HT-29 (cell line): ENCODE measurements at regions not wholly inside any gene's neighbourhood (a gene's known extent, or its start where the extent isn't known, plus 50 kb on each side); places are given as distances from the start of the nearest gene placed in this dataset.

Experiments used
- DNase-seq: peaks from one replicate; pipeline ENCODE4 v3.0.0-alpha.2; 2015; ENCODE audit warnings: low spot score

- DNase-seq: no peak
Observed at GRCh38 chr15:46526726-46527110, 891.9 kb downstream of the SQOR start.

GRCh38 chr15:46543626-46544025, 908.8 kb downstream of the SQOR start:
- DNase-seq: no peak

GRCh38 chr15:46548989-46549388, 914.2 kb downstream of the SQOR start:
- no peak for DNase-seq

GRCh38 chr15:46552316-46552715, 917.5 kb downstream of the SQOR start:
- DNase-seq: no peak

GRCh38 chr15:46555547-46555946, 920.7 kb downstream of the SQOR start:
- DNase-seq: no peak

- no peak for DNase-seq
Observed at GRCh38 chr15:46556010-46556409, 921.2 kb downstream of the SQOR start.

- no peak for DNase-seq
Observed at GRCh38 chr15:46556559-46557379, 921.9 kb downstream of the SQOR start.

- DNase-seq: no peak
Observed at GRCh38 chr15:46567968-46568367, 933.1 kb downstream of the SQOR start.

GRCh38 chr15:46569781-46570180, 935.0 kb downstream of the SQOR start:
- no peak for DNase-seq

GRCh38 chr15:46576646-46577395, 942.0 kb downstream of the SQOR start:
- no peak for DNase-seq

- DNase-seq: no peak
Observed at GRCh38 chr15:46577767-46578166, 942.9 kb downstream of the SQOR start.

GRCh38 chr15:46580487-46580886, 945.7 kb downstream of the SQOR start:
- no peak for DNase-seq

GRCh38 chr15:46580924-46581323, 946.1 kb downstream of the SQOR start:
- DNase-seq: no peak

GRCh38 chr15:46589088-46589487, 954.3 kb downstream of the SQOR start:
- no peak for DNase-seq

- DNase-seq: no peak
Observed at GRCh38 chr15:46591462-46591861, 956.6 kb downstream of the SQOR start.

- DNase-seq: no peak
Observed at GRCh38 chr15:46595016-46595415, 960.2 kb downstream of the SQOR start.

- DNase-seq: no peak
Observed at GRCh38 chr15:46607077-46607476, 972.2 kb downstream of the SQOR start.

- no peak for DNase-seq
Observed at GRCh38 chr15:46616033-46616432, 981.2 kb downstream of the SQOR start.

- no peak for DNase-seq
Observed at GRCh38 chr15:46617507-46617906, 982.7 kb downstream of the SQOR start.

GRCh38 chr15:46618984-46619383, 984.2 kb downstream of the SQOR start:
- no peak for DNase-seq

- no peak for DNase-seq
Observed at GRCh38 chr15:46620392-46621013, 985.7 kb downstream of the SQOR start.

GRCh38 chr15:46622851-46623250, 988.0 kb downstream of the SQOR start:
- no peak for DNase-seq

- no peak for DNase-seq
Observed at GRCh38 chr15:46636206-46636605, 1001.4 kb downstream of the SQOR start.
